ENCODE measurements at regions not wholly inside any gene's neighbourhood (a gene's known extent, or its start where the extent isn't known, plus 50 kb on each side); places are given as distances from the start of the nearest gene placed in this dataset.

DNA sequence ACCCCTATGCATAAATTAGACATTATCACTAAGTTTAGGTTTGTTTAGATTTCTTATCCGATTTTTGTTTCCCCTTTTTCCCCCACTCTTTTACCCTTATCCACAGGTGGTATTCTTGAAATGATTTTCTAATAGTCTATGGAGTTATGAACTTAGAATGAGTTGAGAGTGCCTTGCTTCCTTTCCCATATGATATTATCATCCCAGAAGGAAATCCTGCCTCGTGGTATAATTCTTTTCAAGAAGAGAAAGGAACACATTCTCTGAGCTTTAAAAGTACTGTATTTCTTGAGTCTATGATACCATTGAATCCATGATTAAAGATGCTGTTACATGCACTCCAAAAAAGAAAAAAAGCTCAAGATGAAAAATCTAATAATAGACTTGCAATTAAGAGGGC is 76.9 kb upstream of the ADAMTSL1 start:
- TF ChIP-seq CTCF (IDR thresholded peaks at IDR 0.05) = no peak
- no peak for TF ChIP-seq POLR2AphosphoS5 (IDR thresholded peaks at IDR 0.05)
- TF ChIP-seq POLR2A (IDR thresholded peaks at IDR 0.05) = no peak

Measured in prostate gland (tissue), 2 donors.